GM23338 (cell line): ENCODE measurements at regions not wholly inside any gene's neighbourhood (a gene's known extent, or its start where the extent isn't known, plus 50 kb on each side); places are given as distances from the start of the nearest gene placed in this dataset.

Experiments used
- ATAC-seq: fragments of 200-7000 bp; cut with Tn5 transposase; 3 replicates; pipeline ENCODE4 v1.9.1; 2020
- DNase-seq: peaks from one replicate; pipeline ENCODE4 v3.0.0-alpha.2; 2015; ENCODE audit warnings: low spot score
- H2AFZ ChIP-seq: fragments of 200-600 bp; sonication (generic); 2 replicates; pipeline ENCODE4 v1.8.0; 2016; ENCODE audit warnings: antibody characterized with exemption, mild to moderate bottlenecking, moderate library complexity
- H3F3A ChIP-seq: fragments of 200-600 bp; sonication (generic); replicated peaks from 2 replicates; pipeline ENCODE4 v1.8.0; 2017; ENCODE audit warnings: antibody characterized with exemption, mixed run types, low read depth
- H3K27ac ChIP-seq: fragments of 200-600 bp; sonication (generic); 2 replicates; pipeline ENCODE4 v1.6.1; 2016; ENCODE audit warnings: low read depth
- H3K27me3 ChIP-seq: fragments of 200-600 bp; sonication (generic); 2 replicates; pipeline ENCODE4 v1.8.0; 2016; ENCODE audit warnings: mild to moderate bottlenecking, mixed run types, moderate library complexity; ENCODE audit not compliant: insufficient read depth
- H3K36me3 ChIP-seq: fragments of 200-600 bp; sonication (generic); 2 replicates; pipeline ENCODE4 v1.8.0; 2016; ENCODE audit warnings: mild to moderate bottlenecking; ENCODE audit not compliant: insufficient read depth
- H3K4me1 ChIP-seq: fragments of 200-600 bp; sonication (generic); 2 replicates; pipeline ENCODE4 v1.8.0; 2016; ENCODE audit warnings: mild to moderate bottlenecking, moderate library complexity; ENCODE audit not compliant: insufficient read depth
- H3K4me2 ChIP-seq: fragments of 200-600 bp; sonication (generic); 2 replicates; pipeline ENCODE4 v1.7.1; 2017; ENCODE audit warnings: mixed run types
- H3K4me3 ChIP-seq: fragments of 200-600 bp; sonication (generic); 2 replicates; pipeline ENCODE4 v1.6.1; 2016; ENCODE audit warnings: mixed run types
- H3K79me2 ChIP-seq: fragments of 200-600 bp; sonication (generic); replicated peaks from 2 replicates; pipeline ENCODE4 v1.8.0; 2017; ENCODE audit warnings: mild to moderate bottlenecking; ENCODE audit not compliant: insufficient read depth
- H3K9me2 ChIP-seq: fragments of 200-600 bp; sonication (generic); 2 replicates; pipeline ENCODE4 v1.8.0; 2017; ENCODE audit not compliant: insufficient read depth
- H4K20me1 ChIP-seq: fragments of 200-600 bp; sonication (generic); replicated peaks from 2 replicates; pipeline ENCODE4 v1.8.0; 2017; ENCODE audit warnings: mild to moderate bottlenecking; ENCODE audit not compliant: insufficient read depth
- H3K27ac Mint-ChIP-seq: 2 replicates; pipeline ENCODE4 v1.8.0; 2020; ENCODE audit warnings: inconsistent platforms, mild to moderate bottlenecking, moderate library complexity, mixed read lengths
- H3K27me3 Mint-ChIP-seq: 3 replicates; pipeline ENCODE4 v1.8.0; 2022; ENCODE audit warnings: low read depth, mild to moderate bottlenecking, moderate library complexity, mixed read lengths, inconsistent platforms; ENCODE audit not compliant: insufficient read depth, poor library complexity
- H3K36me3 Mint-ChIP-seq: 3 replicates; pipeline ENCODE4 v1.8.0; 2021; ENCODE audit warnings: low read depth, mild to moderate bottlenecking, inconsistent platforms, moderate library complexity, mixed read lengths
- H3K4me1 Mint-ChIP-seq: 3 replicates; pipeline ENCODE4 v1.8.0; 2020; ENCODE audit warnings: mild to moderate bottlenecking, inconsistent platforms, mixed read lengths
- H3K4me3 Mint-ChIP-seq: 3 replicates; pipeline ENCODE4 v1.8.0; 2021; ENCODE audit warnings: moderate library complexity, mild to moderate bottlenecking, inconsistent platforms, mixed read lengths
- H3K9me3 Mint-ChIP-seq: 3 replicates; pipeline ENCODE4 v1.8.0; 2020; ENCODE audit warnings: moderate library complexity, mild to moderate bottlenecking, inconsistent platforms, mixed read lengths
- CREB1 ChIP-seq: fragments of 250-450 bp; sonication (Bioruptor Pico); IDR thresholded peaks from 2 replicates; pipeline ENCODE4 v1.5.0; 2020; ENCODE audit warnings: low read depth, mild to moderate bottlenecking, moderate library complexity
- CTCF ChIP-seq, 2 experiments: fragments of 200-600 bp in 1 of 2; sonication (generic) in 1 of 2; conservative IDR thresholded peaks; 2 replicates each; pipeline versions ENCODE4 v1.5.1 to v1.6.1; 2016 to 2017; ENCODE audit warnings: antibody characterized with exemption in 2 of 2, low read depth in 2 of 2, mild to moderate bottlenecking in 2 of 2, moderate library complexity in 1 of 2
- EZH2 ChIP-seq: fragments of 200-600 bp; sonication (generic); IDR thresholded peaks from one replicate; pipeline ENCODE4 v1.8.0; 2017; ENCODE audit warnings: antibody characterized with exemption, mild to moderate bottlenecking, low read depth; ENCODE audit not compliant: unreplicated experiment
- JUNB ChIP-seq: IDR thresholded peaks from one replicate; pipeline ENCODE4 v1.6.1; 2016; ENCODE audit warnings: antibody characterized with exemption; ENCODE audit not compliant: unreplicated experiment
- POLR2AphosphoS5 ChIP-seq: IDR thresholded peaks from 2 replicates; pipeline ENCODE4 v1.6.1; 2016; ENCODE audit warnings: antibody characterized with exemption, low read depth
- REST ChIP-seq: IDR thresholded peaks from one replicate; pipeline ENCODE4 v1.6.1; 2018; ENCODE audit warnings: antibody characterized with exemption; ENCODE audit not compliant: unreplicated experiment
- STAT1 ChIP-seq: IDR thresholded peaks from one replicate; pipeline ENCODE4 v1.6.1; 2016; ENCODE audit warnings: antibody characterized with exemption; ENCODE audit not compliant: unreplicated experiment
- ZNF114 ChIP-seq: fragments of 250-450 bp; sonication (Bioruptor Pico); IDR thresholded peaks from 2 replicates; pipeline ENCODE4 v1.5.0; 2020; ENCODE audit warnings: mild to moderate bottlenecking, moderate library complexity
- ZNF331 ChIP-seq: fragments of 250-450 bp; sonication (Bioruptor Pico); IDR thresholded peaks from 2 replicates; pipeline ENCODE4 v1.5.0; 2020; ENCODE audit warnings: low read depth, mild to moderate bottlenecking, moderate library complexity
- ZNF462 ChIP-seq: fragments of 250-450 bp; sonication (Bioruptor Pico); IDR thresholded peaks from 2 replicates; pipeline ENCODE4 v1.5.0; 2020; ENCODE audit warnings: mild to moderate bottlenecking, moderate library complexity

GRCh38 chr10:15943426-15943825 lies 83.1 kb upstream of the MINDY3 start:
- Mint-ChIP-seq H3K27me3 (no peaks in the 10 kb centered on the region), H3K4me1 (peaks cover 7% of the 10 kb centered on the region; the same call in 2 of the 3 replicates)

More at GRCh38 chr10:15943426-15943825, 83.1 kb upstream of the MINDY3 start:
- ATAC-seq: no peak
- Histone ChIP-seq H3K9me2 (no peaks in the 10 kb centered on the region), H3K79me2 (no peaks in the 10 kb centered on the region), H2AFZ (peak overlapping the region; percentile 38; the same call in 1 of the 2 replicates), H3K36me3 (no peaks in the 10 kb centered on the region), H3F3A (no peaks in the 10 kb centered on the region), H3K27me3 (no peaks in the 10 kb centered on the region), H3K4me3 (no peak overlapping the region), H4K20me1 (no peaks in the 10 kb centered on the region), H3K4me1 (no peaks in the 10 kb centered on the region), H3K4me2 (no peak overlapping the region), H3K27ac (no peak overlapping the region)
- H3K27ac Mint-ChIP-seq: no peak overlapping the region
- no peaks in the 10 kb centered on the region for H3K36me3 Mint-ChIP-seq
- H3K9me3 Mint-ChIP-seq: no peaks in the 10 kb centered on the region
- no peak overlapping the region for H3K4me3 Mint-ChIP-seq
- no peak for DNase-seq
- TF ChIP-seq CREB1 (CRISPR knock-in tag) (no peak), REST (no peak), POLR2AphosphoS5 (no peak), ZNF462 (CRISPR knock-in tag) (no peak), CTCF (conservative IDR thresholded peaks at IDR 0.05; ENCODE audit: low read depth in 2 of 2) (no peak), JUNB (no peak), STAT1 (no peak), EZH2 (no peak), ZNF331 (CRISPR knock-in tag) (no peak), ZNF114 (CRISPR knock-in tag) (no peak)
